Activated T-cell treated with anti-CD3 and anti-CD28 coated beads, Interleukin-2, amount 50 U/mL, for 48 hours (primary cell): ENCODE measurements at regions not wholly inside any gene's neighbourhood (a gene's known extent, or its start where the extent isn't known, plus 50 kb on each side); places are given as distances from the start of the nearest gene placed in this dataset.
"Not testable (repeated sequence)": the region's sequence is repeated elsewhere in the genome, so short reads cannot be mapped to it uniquely, and the experiment has no call there.

Experiments used
- DNase-seq, 2 experiments: peaks; one replicate each; pipeline ENCODE4 v3.0.0-alpha.2; 2020

DNA sequence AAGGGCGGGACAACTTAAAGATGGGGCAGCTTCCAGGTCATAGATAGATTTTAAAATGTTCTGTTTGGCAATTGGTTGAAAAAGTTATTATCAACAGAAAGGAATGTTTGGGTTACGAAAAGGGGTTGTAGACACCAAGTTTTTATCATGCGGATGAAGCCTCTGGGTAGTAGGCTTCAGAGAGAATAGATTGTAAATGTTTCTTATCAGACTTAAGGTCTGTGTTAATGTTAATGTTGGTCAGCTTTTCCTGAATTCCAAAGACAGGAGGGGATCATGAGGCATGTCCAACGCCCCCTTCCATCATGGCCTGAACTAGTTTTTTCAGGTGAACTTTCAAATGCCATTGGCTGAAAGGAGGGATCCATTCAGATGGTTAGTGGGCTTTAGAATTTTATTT is 84.2 kb upstream of the KIF5B start:
- no peak for DNase-seq

DNA sequence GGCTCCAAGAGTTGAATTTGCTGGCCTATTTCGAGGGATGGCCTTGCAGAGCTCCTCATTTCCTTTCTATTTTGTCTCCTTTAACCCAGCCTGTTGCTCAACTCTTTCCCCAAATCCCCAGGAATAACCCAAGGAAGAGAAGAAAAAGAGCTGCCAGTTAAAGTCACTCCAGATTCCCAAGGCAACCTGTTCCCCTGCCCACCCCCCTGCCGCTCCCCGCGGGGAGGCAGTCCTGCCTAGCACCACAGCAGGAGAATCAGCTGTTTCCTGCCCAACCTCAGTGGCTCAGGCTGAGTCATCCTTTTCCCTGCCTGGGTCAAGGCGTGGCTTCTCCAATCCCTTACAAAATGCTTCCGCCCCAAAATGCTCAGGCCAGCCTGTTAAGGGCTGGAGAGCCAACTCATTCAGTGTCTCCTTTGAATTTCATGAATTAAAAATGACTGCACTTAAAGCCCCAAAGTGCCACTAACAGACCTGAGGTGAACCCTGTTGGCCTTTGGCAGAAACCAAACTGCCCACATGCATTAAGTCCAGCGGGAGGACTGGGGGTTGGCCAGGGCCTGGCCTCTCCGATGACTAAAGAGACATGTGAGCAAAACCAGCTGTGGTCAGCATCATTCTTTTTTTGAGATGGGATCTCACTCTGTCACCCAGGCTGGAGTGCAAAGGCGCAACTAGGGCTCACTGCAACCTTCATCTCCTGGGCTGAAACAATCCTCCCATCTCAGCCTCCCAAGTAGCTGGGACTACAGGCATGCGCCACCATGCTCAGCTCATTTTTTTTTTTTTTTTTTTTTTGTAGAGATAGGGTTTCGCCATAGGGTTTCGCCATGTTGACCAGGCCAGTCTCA is 83.2 kb upstream of the KIF5B start:
- DNase-seq: no peak

DNA sequence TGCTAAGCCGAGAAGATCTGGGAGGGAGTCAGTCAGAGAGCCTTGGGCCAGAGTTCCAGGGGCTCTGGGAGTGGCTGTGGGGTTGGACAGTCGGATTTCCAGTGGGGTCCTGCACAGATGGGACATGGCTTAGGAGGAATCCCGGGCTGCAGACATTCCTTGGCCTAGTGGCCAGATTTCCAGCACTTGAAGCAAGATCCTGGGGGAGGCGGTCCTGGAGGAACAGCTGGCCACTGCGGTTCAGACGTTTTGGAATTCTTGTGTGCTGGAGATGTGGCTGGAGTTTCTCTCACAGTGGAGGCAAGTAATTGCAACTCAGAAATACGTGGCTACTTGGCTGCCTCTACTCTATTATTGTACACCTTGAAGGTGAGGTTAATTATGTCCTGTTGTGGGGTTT is 80.7 kb upstream of the KIF5B start:
- not testable (repeated sequence) for DNase-seq

- DNase-seq: not testable (repeated sequence)
These were observed 79.6 kb upstream of the KIF5B start for GRCh38 chr10:32135796-32136195.

DNA sequence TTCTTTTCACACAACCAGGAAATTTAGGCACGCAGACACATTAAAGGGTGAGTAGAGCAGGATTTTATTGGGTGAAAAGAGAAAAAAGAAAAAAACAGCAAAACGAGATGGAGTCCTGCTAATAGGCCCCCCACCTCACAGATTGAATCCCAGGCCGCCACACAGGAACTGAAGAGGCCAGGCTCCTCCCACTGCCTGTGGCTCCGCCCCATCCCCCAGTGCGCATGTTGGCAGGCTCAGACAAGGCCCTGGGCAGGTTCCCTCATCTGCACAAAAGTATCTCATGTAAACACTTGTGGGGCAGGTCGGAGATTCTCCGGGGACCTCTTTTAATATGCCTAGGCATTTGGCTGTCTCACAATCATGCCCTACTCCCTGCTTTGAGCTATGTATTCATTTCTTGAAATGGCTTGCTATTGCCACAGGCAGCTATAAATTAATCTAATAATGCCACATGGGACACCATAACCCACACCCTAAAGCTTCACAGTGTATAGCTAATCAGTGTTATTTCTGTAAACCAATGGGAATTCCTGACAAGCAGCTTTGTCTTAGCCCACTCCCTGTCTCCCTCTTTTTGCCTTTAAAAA is 76.2 kb upstream of the KIF5B start:
- no peak for DNase-seq

DNA sequence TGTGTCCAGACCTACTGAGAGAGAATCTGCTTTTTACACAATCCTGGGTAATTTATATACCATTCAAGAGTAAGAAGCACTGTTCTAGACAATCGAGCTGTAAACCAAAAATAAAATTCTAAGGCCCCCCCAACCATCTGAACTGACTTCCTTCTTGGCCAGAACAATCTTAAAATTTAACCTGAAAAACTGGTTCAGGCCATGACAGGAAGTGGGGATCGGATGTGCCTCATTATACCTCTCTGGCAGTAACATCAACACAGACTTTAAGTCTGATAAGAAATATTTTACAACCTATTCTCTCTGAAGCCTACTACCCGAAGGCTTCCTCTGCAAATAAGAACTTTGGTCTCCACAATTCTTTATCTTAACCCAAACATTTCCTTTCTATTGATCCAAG is 75.2 kb upstream of the KIF5B start:
- DNase-seq: no peak

DNA sequence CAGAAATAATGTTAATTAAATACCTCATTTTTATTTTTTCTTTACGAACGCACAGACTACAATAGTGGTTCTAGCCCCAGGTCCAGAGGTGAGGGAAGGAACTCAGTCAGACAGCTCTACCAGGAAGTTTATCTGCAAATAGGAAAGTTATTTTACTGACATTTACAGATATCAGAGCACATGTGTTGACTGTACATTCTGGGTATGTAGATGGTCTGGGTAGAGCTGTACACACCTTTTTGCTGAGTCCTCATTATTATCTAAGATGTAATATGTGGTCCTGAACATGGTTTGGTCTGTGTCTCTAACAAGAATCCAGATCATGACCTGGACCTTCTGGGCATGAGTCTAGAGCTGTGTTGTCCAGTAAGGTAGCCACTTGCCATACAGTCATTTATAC is 74.6 kb upstream of the KIF5B start:
- no peak for DNase-seq

DNA sequence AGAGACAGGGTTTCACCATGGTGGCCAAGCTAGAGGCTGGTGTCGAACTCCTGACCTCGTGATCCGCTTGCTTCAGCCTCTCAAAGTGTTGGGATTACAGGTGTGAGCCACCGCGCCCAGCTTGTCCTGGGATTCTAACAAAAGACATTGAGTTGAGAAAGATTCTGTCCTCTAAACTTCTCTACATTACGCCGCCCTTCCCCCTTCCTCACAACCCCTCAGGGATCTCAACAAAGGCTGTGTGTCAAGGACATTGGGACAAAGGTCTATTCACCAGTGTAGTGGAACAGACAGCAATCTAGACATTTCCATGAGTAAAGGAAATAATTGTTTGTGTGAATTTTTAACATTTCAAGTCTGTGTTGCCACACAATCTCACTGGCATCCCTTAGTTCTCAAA is 68.8 kb upstream of the KIF5B start:
- no peak for DNase-seq

- DNase-seq: no peak
These were observed 66.8 kb upstream of the KIF5B start for GRCh38 chr10:32123021-32123420.

GRCh38 chr10:32121648-32122047 is 65.4 kb upstream of the KIF5B start:
- no peak for DNase-seq

GRCh38 chr10:32120147-32120546 is 63.9 kb upstream of the KIF5B start:
- no peak for DNase-seq

DNA sequence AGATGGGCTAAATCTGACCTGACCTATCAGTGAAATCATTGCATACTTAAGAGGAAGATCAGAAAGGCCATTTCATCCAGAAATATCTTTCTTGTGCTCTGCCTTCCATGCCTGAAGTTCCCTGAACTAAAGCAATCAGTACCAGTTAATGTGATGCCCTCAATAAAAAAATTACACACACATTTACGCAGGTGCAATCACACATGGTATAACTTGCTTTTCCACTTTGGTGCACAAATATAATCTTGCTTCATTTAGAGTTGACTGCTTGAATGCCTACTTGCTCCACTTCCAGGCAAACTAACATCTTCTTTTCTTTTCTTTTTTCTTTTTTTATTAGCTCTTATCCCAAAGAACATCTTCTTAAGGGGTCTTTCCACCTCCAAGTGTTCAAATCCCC is 58.3 kb upstream of the KIF5B start:
- no peak for DNase-seq

DNA sequence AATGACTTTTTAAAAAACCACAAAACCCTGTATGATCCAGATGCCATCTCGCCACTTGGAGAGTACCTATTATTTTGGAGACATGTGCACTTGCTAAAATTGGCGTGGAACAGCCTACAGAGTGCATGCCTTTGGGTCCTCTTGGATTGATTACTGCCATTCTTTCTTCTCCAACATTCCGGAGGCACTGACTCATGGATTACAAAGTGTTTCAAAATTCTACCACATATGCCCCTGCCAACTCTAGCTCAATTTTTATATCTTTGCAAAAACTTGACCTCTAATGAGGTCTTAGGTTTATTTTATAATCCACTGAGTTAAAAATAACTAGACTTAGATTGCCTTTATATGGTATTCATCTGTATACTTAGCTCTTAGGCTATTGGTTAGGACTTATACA is 55.8 kb upstream of the KIF5B start:
- no peak for DNase-seq

GRCh38 chr10:32111585-32111984 is 55.4 kb upstream of the KIF5B start:
- no peak for DNase-seq

DNA sequence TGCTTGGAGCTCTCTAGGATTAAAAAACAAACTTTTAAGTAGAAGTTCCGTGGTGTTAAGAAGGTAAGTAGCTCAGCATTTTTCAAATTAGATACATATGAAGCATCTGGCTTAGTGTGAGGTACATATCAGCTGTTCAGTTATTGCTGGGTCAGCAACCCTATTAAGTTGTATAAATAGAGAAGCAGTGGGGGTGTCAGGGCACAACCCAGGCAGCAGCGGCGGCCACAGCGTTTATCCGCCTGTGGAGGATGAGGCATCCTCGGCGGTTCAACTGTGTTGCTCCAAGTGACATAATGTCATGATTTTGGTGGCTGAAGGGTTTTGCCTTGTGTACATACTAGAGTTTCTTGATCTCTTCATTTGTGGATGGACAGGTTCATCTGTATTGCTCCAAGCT is 54.6 kb upstream of the KIF5B start:
- no peak for DNase-seq

GRCh38 chr10:32109603-32110002 is 53.4 kb upstream of the KIF5B start:
- no peak for DNase-seq
